ENCODE measurements at regions not wholly inside any gene's neighbourhood (a gene's known extent, or its start where the extent isn't known, plus 50 kb on each side); places are given as distances from the start of the nearest gene placed in this dataset.

GRCh38 chr4:141435446-141436225 lies 200.7 kb upstream of the IL15 start:
- Histone ChIP-seq H3K27me3 (ENCODE audit: control insufficient read depth in 3 of 3, insufficient read depth in 3 of 3, low read length in 2 of 3) (no peaks in the 10 kb centered on the region), H3K27ac (ENCODE audit: low read depth in 1 of 2, low read length in 1 of 2) (no peak overlapping the region), H3K9me3 (ENCODE audit: control insufficient read depth in 4 of 4, insufficient read depth in 3 of 4, low read length in 3 of 4) (no peaks in the 10 kb centered on the region), H3K4me3 (no peak overlapping the region), H3K4me1 (ENCODE audit: control insufficient read depth in 5 of 5, insufficient read depth in 5 of 5, low read length in 5 of 5) (no peaks in the 10 kb centered on the region), H3K9ac (ENCODE audit: insufficient read depth in 1 of 2, low read length in 2 of 2) (no peak overlapping the region), H3K36me3 (ENCODE audit: control insufficient read depth in 4 of 4, insufficient read depth in 4 of 4, low read length in 4 of 4) (no peaks in the 10 kb centered on the region)
- DNase-seq (no peak), ATAC-seq (ENCODE audit: insufficient read depth, low FRiP score) (no peak)
- TF ChIP-seq CTCF (IDR thresholded peaks at IDR 0.05; ENCODE audit: control extremely low read depth, extremely low read depth) = no peak
- 71 to 88% methylated on average over 3 of the region's 3 CpGs for WGBS, 2 donors

GRCh38 chr4:141439223-141439622 lies 197.2 kb upstream of the IL15 start:
- Histone ChIP-seq H3K27me3 (ENCODE audit: control insufficient read depth in 3 of 3, insufficient read depth in 3 of 3, low read length in 2 of 3) (no peaks in the 10 kb centered on the region), H3K36me3 (ENCODE audit: control insufficient read depth in 4 of 4, insufficient read depth in 4 of 4, low read length in 4 of 4) (no peaks in the 10 kb centered on the region), H3K9me3 (ENCODE audit: control insufficient read depth in 4 of 4, insufficient read depth in 3 of 4, low read length in 3 of 4) (peaks cover 0 to 4% (median 0%) of the 10 kb centered on the region in 4 donors), H3K27ac (ENCODE audit: low read depth in 1 of 2, low read length in 1 of 2) (no peak overlapping the region), H3K4me1 (ENCODE audit: control insufficient read depth in 5 of 5, insufficient read depth in 5 of 5, low read length in 5 of 5) (no peaks in the 10 kb centered on the region), H3K4me3 (no peak overlapping the region), H3K9ac (ENCODE audit: insufficient read depth in 1 of 2, low read length in 2 of 2) (no peak overlapping the region)
- ATAC-seq (ENCODE audit: insufficient read depth, low FRiP score) (no peak), DNase-seq (no peak)
- no peak for TF ChIP-seq CTCF (IDR thresholded peaks at IDR 0.05; ENCODE audit: control extremely low read depth, extremely low read depth)
- WGBS, 2 donors = 88 to 94% methylated on average over 1 of the region's 1 CpG

GRCh38 chr4:141447761-141448160 lies 188.6 kb upstream of the IL15 start:
- no peak overlapping the region for H3K4me3 ChIP-seq
- H3K36me3 ChIP-seq (ENCODE audit: control insufficient read depth in 4 of 4, insufficient read depth in 4 of 4, low read length in 4 of 4) = no peaks in the 10 kb centered on the region
- no peaks in the 10 kb centered on the region for H3K9me3 ChIP-seq (ENCODE audit: control insufficient read depth in 4 of 4, insufficient read depth in 3 of 4, low read length in 3 of 4)
- 82 to 96% methylated on average over 1 of the region's 1 CpG for WGBS, 2 donors
- no peaks in the 10 kb centered on the region for H3K4me1 ChIP-seq (ENCODE audit: control insufficient read depth in 5 of 5, insufficient read depth in 5 of 5, low read length in 5 of 5)
- H3K27me3 ChIP-seq (ENCODE audit: control insufficient read depth in 3 of 3, insufficient read depth in 3 of 3, low read length in 2 of 3) = no peaks in the 10 kb centered on the region
- TF ChIP-seq CTCF (IDR thresholded peaks at IDR 0.05; ENCODE audit: control extremely low read depth, extremely low read depth) = no peak
- DNase-seq (no peak), ATAC-seq (ENCODE audit: insufficient read depth, low FRiP score) (no peak)
- no peak overlapping the region for H3K9ac ChIP-seq (ENCODE audit: insufficient read depth in 1 of 2, low read length in 2 of 2)
- no peak overlapping the region for H3K27ac ChIP-seq (ENCODE audit: low read depth in 1 of 2, low read length in 1 of 2)

- Histone ChIP-seq H3K27ac (ENCODE audit: low read depth in 1 of 2, low read length in 1 of 2) (no peak overlapping the region), H3K36me3 (ENCODE audit: control insufficient read depth in 4 of 4, insufficient read depth in 4 of 4, low read length in 4 of 4) (no peaks in the 10 kb centered on the region), H3K4me3 (no peak overlapping the region), H3K9ac (ENCODE audit: insufficient read depth in 1 of 2, low read length in 2 of 2) (no peak overlapping the region), H3K27me3 (ENCODE audit: control insufficient read depth in 3 of 3, insufficient read depth in 3 of 3, low read length in 2 of 3) (no peaks in the 10 kb centered on the region), H3K9me3 (ENCODE audit: control insufficient read depth in 4 of 4, insufficient read depth in 3 of 4, low read length in 3 of 4) (no peaks in the 10 kb centered on the region), H3K4me1 (ENCODE audit: control insufficient read depth in 5 of 5, insufficient read depth in 5 of 5, low read length in 5 of 5) (no peaks in the 10 kb centered on the region)
- TF ChIP-seq CTCF (IDR thresholded peaks at IDR 0.05; ENCODE audit: control extremely low read depth, extremely low read depth) = no peak
- ATAC-seq (ENCODE audit: insufficient read depth, low FRiP score) (no peak), DNase-seq (no peak)
- WGBS, 2 donors = 69 to 81% methylated on average over 2 of the region's 2 CpGs
Observed at GRCh38 chr4:141448490-141448889, 187.9 kb upstream of the IL15 start.

Data from lung (tissue), 11 donors.